Panc1 (cell line): ENCODE measurements at regions not wholly inside any gene's neighbourhood (a gene's known extent, or its start where the extent isn't known, plus 50 kb on each side); places are given as distances from the start of the nearest gene placed in this dataset.

Experiments used
- TCF7L2 ChIP-seq: IDR thresholded peaks from 2 replicates; pipeline ENCODE4 v1.6.1; 2011; ENCODE audit warnings: mild to moderate bottlenecking, low read depth, low read length, inconsistent platforms
- TF ChIP-seq, protein P1 (sequence below), 2 experiments: IDR thresholded peaks; 2 replicates each; pipeline ENCODE4 v1.6.1; 2011 to 2012; ENCODE audit warnings: low read depth in 2 of 2, control low read depth in 1 of 2, low read length in 1 of 2, mild to moderate bottlenecking in 1 of 2, moderate library complexity in 1 of 2; ENCODE audit not compliant: insufficient read depth in 1 of 2

DNA sequence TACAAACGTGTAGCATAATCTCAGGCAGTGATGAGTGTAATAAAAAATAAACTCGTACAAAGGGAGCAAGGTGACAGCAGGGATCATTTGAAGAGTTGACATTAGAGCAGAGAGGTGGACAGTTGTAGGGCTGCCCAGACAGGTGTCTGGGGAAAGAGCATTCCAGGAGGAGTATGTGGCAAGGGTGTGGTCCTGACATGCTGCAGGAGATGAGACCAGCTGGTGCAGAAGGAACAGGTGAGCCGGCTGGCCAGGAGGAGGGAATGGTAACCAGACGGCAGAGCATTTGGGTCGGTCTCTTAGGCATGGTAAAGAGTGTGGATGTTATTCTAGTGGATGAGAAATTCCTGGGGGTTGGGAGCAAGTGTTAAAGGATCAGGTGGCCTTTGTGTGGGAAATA lies 306.3 kb downstream of the LMX1A start:
- TF ChIP-seq TCF7L2: no peak
- TF ChIP-seq, protein P1, sequence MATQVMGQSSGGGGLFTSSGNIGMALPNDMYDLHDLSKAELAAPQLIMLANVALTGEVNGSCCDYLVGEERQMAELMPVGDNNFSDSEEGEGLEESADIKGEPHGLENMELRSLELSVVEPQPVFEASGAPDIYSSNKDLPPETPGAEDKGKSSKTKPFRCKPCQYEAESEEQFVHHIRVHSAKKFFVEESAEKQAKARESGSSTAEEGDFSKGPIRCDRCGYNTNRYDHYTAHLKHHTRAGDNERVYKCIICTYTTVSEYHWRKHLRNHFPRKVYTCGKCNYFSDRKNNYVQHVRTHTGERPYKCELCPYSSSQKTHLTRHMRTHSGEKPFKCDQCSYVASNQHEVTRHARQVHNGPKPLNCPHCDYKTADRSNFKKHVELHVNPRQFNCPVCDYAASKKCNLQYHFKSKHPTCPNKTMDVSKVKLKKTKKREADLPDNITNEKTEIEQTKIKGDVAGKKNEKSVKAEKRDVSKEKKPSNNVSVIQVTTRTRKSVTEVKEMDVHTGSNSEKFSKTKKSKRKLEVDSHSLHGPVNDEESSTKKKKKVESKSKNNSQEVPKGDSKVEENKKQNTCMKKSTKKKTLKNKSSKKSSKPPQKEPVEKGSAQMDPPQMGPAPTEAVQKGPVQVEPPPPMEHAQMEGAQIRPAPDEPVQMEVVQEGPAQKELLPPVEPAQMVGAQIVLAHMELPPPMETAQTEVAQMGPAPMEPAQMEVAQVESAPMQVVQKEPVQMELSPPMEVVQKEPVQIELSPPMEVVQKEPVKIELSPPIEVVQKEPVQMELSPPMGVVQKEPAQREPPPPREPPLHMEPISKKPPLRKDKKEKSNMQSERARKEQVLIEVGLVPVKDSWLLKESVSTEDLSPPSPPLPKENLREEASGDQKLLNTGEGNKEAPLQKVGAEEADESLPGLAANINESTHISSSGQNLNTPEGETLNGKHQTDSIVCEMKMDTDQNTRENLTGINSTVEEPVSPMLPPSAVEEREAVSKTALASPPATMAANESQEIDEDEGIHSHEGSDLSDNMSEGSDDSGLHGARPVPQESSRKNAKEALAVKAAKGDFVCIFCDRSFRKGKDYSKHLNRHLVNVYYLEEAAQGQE (IDR thresholded peaks at IDR 0.05; ENCODE audit: insufficient read depth in 1 of 2, low read depth in 2 of 2, low read length in 1 of 2): no peak
